ENCODE measurements at regions not wholly inside any gene's neighbourhood (a gene's known extent, or its start where the extent isn't known, plus 50 kb on each side); places are given as distances from the start of the nearest gene placed in this dataset.

GRCh38 chr6:163670336-163670735, 255.8 kb downstream of the QKI start:
- Histone ChIP-seq H3K56ac (ENCODE audit: insufficient read length, low read depth, low read length) (no peak overlapping the region), H2BK12ac (ENCODE audit: insufficient read length, low read depth, low read length) (no peak overlapping the region), H3K79me1 (ENCODE audit: insufficient read depth, low read depth, low read length, poor library complexity, severe bottlenecking) (no peaks in the 10 kb centered on the region), H2BK5ac (ENCODE audit: insufficient read length, low read length) (no peak overlapping the region), H3T11ph (ENCODE audit: low read length) (no peak overlapping the region), H3K9me3 (ENCODE audit: control insufficient read depth, low read depth, low read length) (no peaks in the 10 kb centered on the region), H3K4me2 (ENCODE audit: insufficient read depth, insufficient read length, low read length) (no peak overlapping the region), H3K14ac (ENCODE audit: insufficient read depth, low read length) (no peak overlapping the region), H2BK20ac (ENCODE audit: low read depth, low read length, poor library complexity, severe bottlenecking) (no peak overlapping the region), H4K91ac (ENCODE audit: insufficient read length, low read depth, low read length) (no peak overlapping the region), H3K18ac (ENCODE audit: insufficient read length, low read depth, low read length) (no peak overlapping the region), H2AK5ac (ENCODE audit: insufficient read length, low read length) (no peak overlapping the region), H2AFZ (ENCODE audit: low read length) (no peak overlapping the region), H3K4me1 (ENCODE audit: insufficient read depth, low read length) (no peaks in the 10 kb centered on the region; the same call in 1 of the 2 replicates), H2BK15ac (ENCODE audit: low read depth, low read length) (no peak overlapping the region), H4K20me1 (ENCODE audit: control insufficient read depth, insufficient read depth, insufficient read length) (no peaks in the 10 kb centered on the region), H4K8ac (replicated peaks; ENCODE audit: insufficient read length, low read depth, low read length) (no peak overlapping the region), H3K79me2 (ENCODE audit: insufficient read depth, low read length) (no peaks in the 10 kb centered on the region; the same call in 1 of the 2 replicates), H3K27ac (ENCODE audit: insufficient read length, low read depth, low read length) (no peak overlapping the region), H2BK120ac (ENCODE audit: low read depth, low read length, poor library complexity, severe bottlenecking) (no peak overlapping the region), H3K9ac (ENCODE audit: extremely low read depth, insufficient read length, low read length) (no peak overlapping the region), H4K5ac (ENCODE audit: insufficient read length, low read depth, low read length) (no peak overlapping the region), H3K27me3 (ENCODE audit: insufficient read depth, low read length) (no peaks in the 10 kb centered on the region), H3K23ac (ENCODE audit: insufficient read length, low read depth, low read length) (no peak overlapping the region), H3K23me2 (ENCODE audit: insufficient read length, low read depth, low read length, poor library complexity, severe bottlenecking) (no peaks in the 10 kb centered on the region), H3K4ac (ENCODE audit: low read depth, low read length) (no peak overlapping the region)
- WGBS (ENCODE audit: extremely low coverage, insufficient read length, low lambda C conversion rate): no CpG with 5 or more reads among the region's 1 CpG
- Mint-ChIP-seq H3K27ac (peak overlapping the region in 1 of 3 experiments; percentile 68; a peak in 1 of 7 replicates), H3K4me1 (peaks cover 0 to under 1% of the 10 kb centered on the region in 2 experiments; a peak in 2 of 4 replicates), H3K27me3 (ENCODE audit: low read depth) (no peaks in the 10 kb centered on the region), H3K4me3 (no peak overlapping the region; a peak in 1 of 5 replicates), H3K36me3 (ENCODE audit: insufficient read depth in 1 of 3, low read depth in 3 of 3) (no peaks in the 10 kb centered on the region; a peak in 1 of 7 replicates), H3K9me3 (peaks cover under 1 to 1% of the 10 kb centered on the region in 2 experiments; a peak in 2 of 5 replicates)
- no peak for DNase-seq
- no peak for TF ChIP-seq CTCF (conservative IDR thresholded peaks at IDR 0.05)

Data from H9 (cell line).